ENCODE measurements at regions not wholly inside any gene's neighbourhood (a gene's known extent, or its start where the extent isn't known, plus 50 kb on each side); places are given as distances from the start of the nearest gene placed in this dataset.

DNA sequence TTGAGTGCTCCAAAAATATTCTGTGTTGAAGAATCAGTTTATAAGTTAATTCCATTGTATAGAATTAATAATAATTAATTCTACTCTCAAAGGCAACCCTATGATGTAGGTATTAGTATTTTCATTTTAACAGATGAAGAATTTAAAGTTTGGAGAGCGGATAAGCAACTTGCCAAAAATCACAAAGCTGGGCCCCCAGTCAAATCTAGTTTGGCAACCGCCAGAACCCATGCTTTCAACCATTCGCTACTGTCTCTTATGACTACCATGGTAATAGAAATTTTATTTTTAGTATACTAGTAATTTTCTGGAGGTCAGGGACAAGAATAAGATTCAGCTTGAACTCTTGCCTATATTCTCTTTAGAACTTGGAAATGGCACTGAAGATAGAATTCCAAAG, 229.8 kb downstream of the IBTK start (continued):
- TF ChIP-seq EZH2 (IDR thresholded peaks at IDR 0.05; ENCODE audit: low read depth, low read length, severe bottlenecking) (no peak), TBP (IDR thresholded peaks at IDR 0.05; ENCODE audit: low read depth, low read length) (no peak), CHD2 (IDR thresholded peaks at IDR 0.05; ENCODE audit: low read length) (no peak)

All from H1 (cell line).